ENCODE measurements at regions not wholly inside any gene's neighbourhood (a gene's known extent, or its start where the extent isn't known, plus 50 kb on each side); places are given as distances from the start of the nearest gene placed in this dataset.

GRCh38 chr13:103931331-103931845 is 865.2 kb upstream of the SLC10A2 start:
- no peaks in the 10 kb centered on the region for H4K20me1 ChIP-seq (ENCODE audit: insufficient read depth)
- no peak overlapping the region for H3K27ac ChIP-seq (ENCODE audit: low read depth, low read length)
- no peak overlapping the region for H3K4me2 ChIP-seq (ENCODE audit: low read length)
- no peaks in the 10 kb centered on the region; the same call in 1 of the 2 replicates for H3K9me2 ChIP-seq (ENCODE audit: insufficient read depth)
- H3K4me1 ChIP-seq (ENCODE audit: control insufficient read depth in 1 of 2, insufficient read depth in 2 of 2, low read length in 2 of 2), result no peaks in the 10 kb centered on the region
- BruUV-seq (replicated peaks), result no TSS peak
- H3K36me3 ChIP-seq (ENCODE audit: control insufficient read depth in 1 of 2, insufficient read depth in 2 of 2, low read length in 2 of 2), result no peaks in the 10 kb centered on the region
- H3K4me3 ChIP-seq (replicated peaks in 1 of 2; ENCODE audit: low read depth in 1 of 2, low read length in 2 of 2), result no peak overlapping the region
- ChIA-PET RAD21 (ENCODE audit: low non-redundant PET in 1 of 2, low total read pairs in 2 of 2, uncharacterized antibody in 2 of 2, unreplicated experiment in 2 of 2) (no interaction called here), CTCF (no interaction called here), POLR2A (no interaction called here)
- intact Hi-C loops (cut with micrococcal nuclease), result no loop called here
- ATAC-seq, result no peak
- no peak overlapping the region for H3K9ac ChIP-seq (ENCODE audit: low read length)
- H3K27me3 ChIP-seq (ENCODE audit: insufficient read depth, low read length), result no peaks in the 10 kb centered on the region
- no peak overlapping the region for H2AFZ ChIP-seq (ENCODE audit: low read depth, low read length, poor library complexity, severe bottlenecking)
- no peaks in the 10 kb centered on the region for H3K79me2 ChIP-seq (ENCODE audit: insufficient read depth, low read length)
- no peaks in the 10 kb centered on the region; a peak in 1 of 4 replicates for H3K9me3 ChIP-seq (ENCODE audit: control insufficient read depth in 1 of 2, insufficient read depth in 1 of 2, low read depth in 1 of 2, low read length in 2 of 2)
- no peak for DNase-seq (ENCODE audit: low read depth, low spot score)
- TF ChIP-seq YY1 (IDR thresholded peaks at IDR 0.05; ENCODE audit: extremely low read depth, insufficient replicate concordance, low read depth, low read length) (no peak), CBX3 (IDR thresholded peaks at IDR 0.05; ENCODE audit: low read depth) (no peak), MAX (IDR thresholded peaks at IDR 0.05) (no peak), RAD21 (IDR thresholded peaks at IDR 0.05; ENCODE audit: low read depth) (no peak), FOSL1 (IDR thresholded peaks at IDR 0.05; ENCODE audit: low read depth) (no peak), ZFX (IDR thresholded peaks at IDR 0.05) (no peak), ZNF274 (IDR thresholded peaks at IDR 0.05; ENCODE audit: low read depth, low read length) (no peak), SP1 (IDR thresholded peaks at IDR 0.05; ENCODE audit: low read depth) (no peak), ZBTB33 (IDR thresholded peaks at IDR 0.05; ENCODE audit: extremely low read depth, insufficient replicate concordance, low read length) (no peak), SIN3A (IDR thresholded peaks at IDR 0.05; ENCODE audit: low read depth) (no peak), EZH2phosphoT487 (IDR thresholded peaks at IDR 0.05; ENCODE audit: borderline replicate concordance) (no peak), POLR2A (IDR thresholded peaks at IDR 0.05; ENCODE audit: borderline replicate concordance, extremely low read depth, insufficient read depth, insufficient read length) (no peak), ELF1 (IDR thresholded peaks at IDR 0.05; ENCODE audit: borderline replicate concordance, low read depth) (no peak), EZH2 (IDR thresholded peaks at IDR 0.05) (no peak), JUND (IDR thresholded peaks at IDR 0.05) (no peak), SRF (IDR thresholded peaks at IDR 0.05; ENCODE audit: low read depth) (no peak)
- TF ChIP-seq, protein P1, sequence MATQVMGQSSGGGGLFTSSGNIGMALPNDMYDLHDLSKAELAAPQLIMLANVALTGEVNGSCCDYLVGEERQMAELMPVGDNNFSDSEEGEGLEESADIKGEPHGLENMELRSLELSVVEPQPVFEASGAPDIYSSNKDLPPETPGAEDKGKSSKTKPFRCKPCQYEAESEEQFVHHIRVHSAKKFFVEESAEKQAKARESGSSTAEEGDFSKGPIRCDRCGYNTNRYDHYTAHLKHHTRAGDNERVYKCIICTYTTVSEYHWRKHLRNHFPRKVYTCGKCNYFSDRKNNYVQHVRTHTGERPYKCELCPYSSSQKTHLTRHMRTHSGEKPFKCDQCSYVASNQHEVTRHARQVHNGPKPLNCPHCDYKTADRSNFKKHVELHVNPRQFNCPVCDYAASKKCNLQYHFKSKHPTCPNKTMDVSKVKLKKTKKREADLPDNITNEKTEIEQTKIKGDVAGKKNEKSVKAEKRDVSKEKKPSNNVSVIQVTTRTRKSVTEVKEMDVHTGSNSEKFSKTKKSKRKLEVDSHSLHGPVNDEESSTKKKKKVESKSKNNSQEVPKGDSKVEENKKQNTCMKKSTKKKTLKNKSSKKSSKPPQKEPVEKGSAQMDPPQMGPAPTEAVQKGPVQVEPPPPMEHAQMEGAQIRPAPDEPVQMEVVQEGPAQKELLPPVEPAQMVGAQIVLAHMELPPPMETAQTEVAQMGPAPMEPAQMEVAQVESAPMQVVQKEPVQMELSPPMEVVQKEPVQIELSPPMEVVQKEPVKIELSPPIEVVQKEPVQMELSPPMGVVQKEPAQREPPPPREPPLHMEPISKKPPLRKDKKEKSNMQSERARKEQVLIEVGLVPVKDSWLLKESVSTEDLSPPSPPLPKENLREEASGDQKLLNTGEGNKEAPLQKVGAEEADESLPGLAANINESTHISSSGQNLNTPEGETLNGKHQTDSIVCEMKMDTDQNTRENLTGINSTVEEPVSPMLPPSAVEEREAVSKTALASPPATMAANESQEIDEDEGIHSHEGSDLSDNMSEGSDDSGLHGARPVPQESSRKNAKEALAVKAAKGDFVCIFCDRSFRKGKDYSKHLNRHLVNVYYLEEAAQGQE (IDR thresholded peaks at IDR 0.05; ENCODE audit: low read depth), result no peak

Measured in HCT116 (cell line).